H4 (cell line): ENCODE measurements at regions not wholly inside any gene's neighbourhood (a gene's known extent, or its start where the extent isn't known, plus 50 kb on each side); places are given as distances from the start of the nearest gene placed in this dataset.

Experiments
- DNase-seq: peaks from one replicate; pipeline ENCODE4 v3.0.0-alpha.2; 2015; ENCODE audit warnings: low spot score

- DNase-seq = no peak
These were observed 128.7 kb upstream of the ATP6AP2 start for GRCh38 chrX:40452031-40452430.

DNA sequence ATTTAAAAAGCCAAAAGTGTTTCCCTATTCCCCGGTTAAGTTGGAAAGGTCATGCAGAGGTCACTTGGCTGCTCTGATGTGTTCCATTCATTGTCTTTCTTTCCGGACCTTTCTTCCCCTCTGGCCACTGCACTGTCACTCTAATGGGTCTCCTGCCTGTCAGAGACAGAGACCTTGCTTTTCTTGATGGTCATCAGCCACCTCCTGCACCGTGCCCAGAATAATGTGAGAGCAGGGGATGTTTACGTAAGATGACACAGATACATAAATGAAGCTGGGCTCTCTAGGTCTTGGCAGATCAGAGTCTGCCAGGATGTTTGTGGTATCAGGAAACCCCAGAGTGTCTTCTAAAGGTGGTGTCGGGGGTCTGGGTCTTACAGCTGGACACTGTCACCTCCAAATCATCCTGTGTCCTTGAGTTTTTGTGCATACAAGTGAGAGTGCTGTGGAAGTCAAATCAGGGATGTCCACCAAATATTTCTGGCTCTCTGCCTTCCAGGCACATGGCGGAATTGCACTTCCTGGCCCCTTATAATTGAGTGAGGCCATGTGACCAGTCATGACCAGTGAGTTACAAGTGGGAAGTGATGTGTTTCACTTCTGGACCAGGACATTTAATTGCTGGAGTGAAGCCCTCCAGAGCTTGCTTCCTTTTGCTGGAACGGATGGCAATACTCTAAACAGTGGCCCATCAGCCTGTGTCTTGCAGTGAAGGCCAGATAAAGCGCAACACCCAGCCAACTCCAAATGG lies 130.6 kb upstream of the ATP6AP2 start:
- no peak for DNase-seq

- DNase-seq = no peak
These were observed 131.4 kb upstream of the ATP6AP2 start for GRCh38 chrX:40449396-40449795.

- DNase-seq = no peak
These were observed 132.0 kb upstream of the ATP6AP2 start for GRCh38 chrX:40448793-40449192.

DNA sequence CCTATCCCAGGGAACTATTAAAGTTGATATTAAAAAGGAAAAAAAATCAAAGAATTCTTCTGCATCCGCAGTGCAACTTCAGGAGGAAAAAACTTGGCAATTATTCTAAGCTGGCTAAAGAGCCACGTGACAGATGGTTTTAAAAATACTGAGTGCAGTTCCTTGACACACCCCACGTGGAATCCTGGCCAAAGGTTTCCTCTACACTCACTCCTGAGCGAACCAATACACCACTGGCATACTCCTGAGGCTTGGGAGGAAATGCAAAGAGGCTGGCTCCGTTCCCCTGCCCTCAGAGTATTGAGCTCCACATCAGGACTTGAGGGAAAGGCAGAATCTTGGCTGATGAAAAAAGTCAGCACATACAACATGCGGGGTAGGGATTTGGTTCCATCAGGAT lies 133.8 kb upstream of the ATP6AP2 start:
- DNase-seq = no peak

DNA sequence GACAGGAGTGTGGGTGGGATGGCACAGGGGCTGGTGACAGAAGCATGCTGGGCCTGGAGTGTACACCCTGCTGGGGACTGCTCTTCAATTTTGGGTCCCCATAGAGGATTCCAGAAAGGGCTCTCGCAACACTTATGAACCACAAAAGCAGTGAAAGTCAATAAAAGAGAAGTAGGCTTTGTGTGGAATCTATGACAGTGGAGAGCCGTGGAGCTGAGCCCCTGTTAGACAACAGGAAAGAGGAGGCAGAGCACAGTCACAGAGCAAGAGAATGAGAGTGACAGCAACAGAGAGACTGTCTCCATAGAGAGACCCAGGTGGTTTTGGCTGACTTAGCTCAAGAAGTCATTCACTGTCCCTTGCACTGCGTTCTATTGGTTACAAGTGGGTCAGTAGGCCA lies 135.1 kb upstream of the ATP6AP2 start:
- no peak for DNase-seq

DNA sequence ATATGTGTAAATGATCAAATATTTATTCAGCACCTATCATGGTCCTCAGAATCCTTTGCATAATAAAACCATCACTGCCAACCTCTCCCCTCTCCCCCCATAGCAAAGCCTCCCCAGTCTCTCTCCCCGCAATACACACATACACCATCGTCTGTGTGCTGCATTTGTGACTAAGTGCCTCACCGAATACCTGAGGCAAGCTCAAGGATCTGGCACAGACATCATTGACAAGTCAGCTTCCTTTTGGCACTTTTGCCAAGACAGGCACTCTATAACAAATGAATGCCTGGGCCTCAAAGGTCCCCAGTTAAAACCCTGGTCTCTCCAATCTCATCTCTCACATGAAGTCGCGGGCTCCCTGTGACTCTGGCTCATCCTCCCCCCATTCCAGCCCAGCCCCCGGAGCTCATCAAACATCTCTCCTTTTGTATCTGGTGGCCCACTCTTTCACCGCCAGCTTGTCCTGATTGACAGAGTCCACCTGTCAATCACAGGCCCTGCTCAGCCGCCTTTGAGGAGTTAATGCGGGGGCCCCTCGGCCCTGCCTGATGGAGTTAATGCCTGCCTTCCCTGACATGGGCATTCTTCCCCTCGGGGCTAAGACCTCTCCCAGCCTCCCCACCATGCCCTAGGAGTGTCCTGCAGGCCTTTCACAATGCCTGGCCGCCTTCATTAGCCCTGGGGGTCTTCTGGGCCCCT lies 135.8 kb upstream of the ATP6AP2 start:
- DNase-seq = no peak

GRCh38 chrX:40444133-40444532 lies 136.6 kb upstream of the ATP6AP2 start:
- no peak for DNase-seq

GRCh38 chrX:40440866-40441265 lies 139.9 kb upstream of the ATP6AP2 start:
- no peak for DNase-seq

GRCh38 chrX:40439625-40440532 lies 140.9 kb upstream of the ATP6AP2 start:
- DNase-seq = no peak

DNA sequence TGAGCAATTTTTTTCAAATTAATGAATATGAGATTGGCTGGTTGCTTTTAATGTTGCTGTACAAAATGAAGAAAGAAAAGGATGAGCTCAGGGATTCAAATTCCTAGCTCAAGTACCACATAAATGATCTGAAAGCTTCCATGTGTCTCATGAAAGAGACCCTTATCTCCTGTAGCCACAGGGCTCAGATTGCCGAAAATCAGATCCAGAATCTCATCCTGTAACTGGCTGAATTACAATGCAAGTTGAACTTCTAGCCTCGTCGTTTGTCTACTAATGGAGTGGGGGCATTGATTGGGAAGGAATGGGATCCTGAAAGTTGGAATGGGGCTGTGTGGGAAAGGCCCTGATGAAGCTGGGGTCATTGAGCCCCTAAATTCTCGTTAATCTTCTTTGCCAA lies 143.4 kb upstream of the ATP6AP2 start:
- DNase-seq = no peak

- no peak for DNase-seq
These were observed 145.8 kb upstream of the ATP6AP2 start for GRCh38 chrX:40434947-40435346.

- DNase-seq = no peak
These were observed 146.3 kb upstream of the ATP6AP2 start for GRCh38 chrX:40434443-40434842.

DNA sequence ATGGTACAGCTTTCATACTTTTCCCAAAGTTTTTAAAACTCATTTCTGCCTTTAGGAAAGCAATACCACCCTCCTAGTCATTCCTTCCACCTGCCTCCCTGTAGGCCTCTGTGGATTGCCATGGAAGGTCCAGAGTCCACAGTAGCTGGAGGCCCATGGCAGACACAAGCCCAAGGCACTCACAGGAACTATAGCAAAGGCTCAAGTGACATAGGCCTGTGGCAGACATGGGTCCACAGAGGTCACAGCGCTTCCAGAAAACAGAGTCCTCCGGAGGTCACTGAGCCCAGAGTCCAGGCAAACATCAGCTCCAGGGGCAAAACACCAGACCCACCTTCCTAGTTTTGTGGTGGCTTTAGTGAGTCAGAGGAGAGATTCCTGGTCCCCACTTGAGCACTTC lies 147.6 kb upstream of the ATP6AP2 start:
- no peak for DNase-seq

- no peak for DNase-seq
These were observed 156.5 kb upstream of the ATP6AP2 start for GRCh38 chrX:40424259-40424658.

GRCh38 chrX:40423299-40423698 lies 157.5 kb upstream of the ATP6AP2 start:
- peak; percentile 12 for DNase-seq

DNA sequence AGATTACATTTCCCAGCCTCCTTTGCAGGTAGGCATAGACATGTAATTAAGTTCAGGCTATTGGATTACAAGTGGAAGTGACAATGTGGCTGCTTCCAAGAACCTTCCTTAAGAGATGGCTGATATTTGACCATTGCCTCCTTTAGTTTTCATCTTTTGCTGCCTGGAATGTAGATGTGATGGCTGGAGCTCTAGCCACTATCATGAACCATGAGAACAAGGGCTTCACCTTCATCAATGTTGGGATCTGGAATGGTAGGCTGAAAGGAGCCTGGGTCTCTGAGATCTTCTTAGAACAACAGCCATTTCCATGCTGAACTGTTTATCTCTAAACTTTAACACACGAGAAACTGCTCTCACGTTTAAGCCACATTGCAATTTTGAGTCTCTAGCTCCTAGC lies 158.7 kb upstream of the ATP6AP2 start:
- no peak for DNase-seq

GRCh38 chrX:40420899-40421729 lies 159.7 kb upstream of the ATP6AP2 start:
- peak; percentile 27 for DNase-seq

GRCh38 chrX:40418813-40419195 lies 162.0 kb upstream of the ATP6AP2 start:
- DNase-seq = no peak

- no peak for DNase-seq
These were observed 162.5 kb upstream of the ATP6AP2 start for GRCh38 chrX:40418146-40418812.

DNA sequence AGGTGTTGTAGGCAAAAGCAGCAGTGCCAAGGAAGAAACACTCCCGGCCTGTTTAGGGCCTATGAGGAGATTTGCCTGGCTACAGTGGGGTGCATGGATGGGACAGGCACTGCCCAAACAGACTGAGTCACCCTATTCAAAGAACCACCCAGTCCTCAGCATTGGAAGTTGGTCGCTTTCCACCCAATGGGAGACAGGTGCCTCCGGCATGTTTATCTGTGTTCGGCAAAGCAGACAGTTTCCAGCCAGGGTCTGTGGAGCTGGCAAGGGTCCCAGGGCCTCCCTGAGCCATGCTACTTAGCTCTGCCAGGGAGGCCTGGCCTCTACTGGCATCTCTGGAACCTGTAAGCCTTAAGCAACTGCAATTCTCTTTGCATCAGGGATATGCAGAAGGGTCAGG lies 165.1 kb upstream of the ATP6AP2 start:
- peak; percentile 12 for DNase-seq
